A549 (cell line): ENCODE measurements at regions not wholly inside any gene's neighbourhood (a gene's known extent, or its start where the extent isn't known, plus 50 kb on each side); places are given as distances from the start of the nearest gene placed in this dataset.

ENCODE experiments used
- CEBPB ChIP-seq, 2 experiments: fragments of >200 bp in 1 of 2; sonication (Bioruptor Twin) in 1 of 2; formaldehyde crosslinking in 1 of 2; IDR thresholded peaks; 2 replicates each; pipeline ENCODE4 v1.6.1; 2012 to 2016
- CTCF ChIP-seq: fragments of >200 bp; sonication (Bioruptor Twin); formaldehyde crosslinking; IDR thresholded peaks from 3 replicates; pipeline ENCODE4 v1.5.1; 2016
- REST ChIP-seq: fragments of 200-600 bp; sonication (generic); IDR thresholded peaks from 2 replicates; pipeline ENCODE4 v1.6.1; 2016; ENCODE audit warnings: antibody characterized with exemption, mild to moderate bottlenecking, moderate library complexity

- TF ChIP-seq REST (no peak), CTCF (no peak), CEBPB (IDR thresholded peaks at IDR 0.05) (no peak)
Observed at GRCh38 chr17:64781014-64781756, 119.1 kb upstream of the SMURF2 start.
